Stimulated activated CD8-positive, alpha-beta memory T cell treated with anti-CD3 and anti-CD28 coated beads, Interleukin-4, amount 100 ng/mL, for 48 hours (primary cell): ENCODE measurements at regions not wholly inside any gene's neighbourhood (a gene's known extent, or its start where the extent isn't known, plus 50 kb on each side); places are given as distances from the start of the nearest gene placed in this dataset.
A peak's percentile ranks its signal among the peaks of the same experiment; 100 is the strongest.

Source experiments
- DNase-seq: peaks from one replicate; pipeline ENCODE4 v3.0.0-alpha.2; 2020

DNA sequence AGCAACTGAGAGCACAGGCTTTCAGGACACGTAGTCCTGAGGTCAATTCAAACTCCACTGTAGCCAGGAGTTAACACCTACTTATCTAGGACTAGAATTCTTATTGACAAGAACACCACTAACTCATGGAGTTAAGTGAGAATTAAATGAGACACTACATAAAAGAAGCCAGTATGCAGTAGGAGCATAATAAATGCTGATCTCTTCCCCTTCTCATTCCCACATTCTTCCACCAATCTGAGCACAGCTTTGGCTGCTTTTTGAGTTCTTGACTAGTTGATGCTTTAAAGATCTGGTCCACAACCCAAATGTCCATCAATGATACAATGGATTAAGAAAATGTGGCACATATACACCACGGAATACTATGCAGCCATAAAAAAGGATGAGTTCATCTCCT, 55.2 kb downstream of the TTC32 start:
- DNase-seq = no peak

DNA sequence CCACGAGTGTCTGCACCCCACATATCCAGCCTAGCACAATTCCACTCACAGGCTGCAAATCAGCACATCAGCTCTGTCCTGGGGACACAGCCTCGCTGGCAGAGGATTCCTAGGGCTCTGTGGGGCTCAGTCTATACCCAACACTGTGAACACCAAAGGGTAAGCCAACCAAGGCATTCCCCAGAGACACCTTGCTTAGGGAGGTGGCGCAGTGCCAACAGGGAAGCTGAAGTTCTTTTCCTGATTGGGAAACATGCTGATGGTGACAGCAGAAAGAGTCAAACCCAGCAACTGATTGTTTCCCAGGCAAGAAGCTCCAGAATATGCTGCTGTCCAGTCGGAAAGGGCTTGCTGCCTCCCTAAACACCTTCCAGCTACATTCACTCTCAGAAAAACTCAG, 55.8 kb downstream of the TTC32 start:
- DNase-seq = no peak

DNA sequence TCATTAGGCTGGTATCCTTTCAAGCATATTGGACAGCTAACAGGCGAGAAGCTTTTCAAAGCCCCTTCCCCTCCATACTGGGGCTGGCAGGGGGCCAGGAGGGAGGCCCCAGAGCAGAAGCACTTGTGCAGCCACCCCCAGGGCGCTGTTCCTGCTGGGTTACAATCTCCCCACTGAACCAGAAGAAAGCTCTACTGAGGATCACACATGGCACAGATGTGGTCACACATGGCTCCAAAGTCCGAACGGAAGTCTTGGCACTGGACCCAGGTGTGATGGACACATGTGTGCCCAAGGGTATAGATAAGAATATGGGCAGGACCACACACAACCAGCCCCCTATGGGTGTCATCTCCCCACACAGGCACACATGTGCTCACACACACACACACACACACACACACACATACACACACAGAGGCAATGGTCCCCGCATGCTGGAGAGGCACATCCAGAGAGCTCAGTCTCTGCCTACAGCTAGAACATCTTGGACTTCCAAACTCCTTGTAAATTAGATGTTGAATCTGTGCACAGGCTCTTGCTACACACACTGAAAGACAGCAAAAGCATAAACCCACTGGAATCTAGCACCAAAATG, 56.4 kb downstream of the TTC32 start:
- DNase-seq = no peak

DNA sequence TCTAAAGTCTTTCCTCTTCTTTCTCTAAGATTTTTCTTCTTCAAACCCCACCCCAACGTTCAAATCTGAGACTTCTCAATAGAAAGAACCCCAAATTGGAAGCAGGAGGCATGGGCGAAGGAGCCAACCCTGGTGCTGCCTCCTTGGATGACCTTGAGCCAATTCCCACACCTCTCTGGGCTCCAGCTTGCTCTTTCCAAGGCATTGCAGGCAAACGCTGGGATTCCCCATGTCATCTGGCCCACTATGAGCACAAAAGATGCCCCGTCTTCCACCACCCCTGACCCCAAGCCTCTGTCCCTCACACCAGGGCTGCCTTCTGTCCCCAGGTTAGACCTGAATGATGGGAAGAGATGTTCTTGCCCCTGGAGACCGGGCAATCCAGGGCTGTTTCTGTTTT, 57.0 kb downstream of the TTC32 start:
- DNase-seq = no peak

DNA sequence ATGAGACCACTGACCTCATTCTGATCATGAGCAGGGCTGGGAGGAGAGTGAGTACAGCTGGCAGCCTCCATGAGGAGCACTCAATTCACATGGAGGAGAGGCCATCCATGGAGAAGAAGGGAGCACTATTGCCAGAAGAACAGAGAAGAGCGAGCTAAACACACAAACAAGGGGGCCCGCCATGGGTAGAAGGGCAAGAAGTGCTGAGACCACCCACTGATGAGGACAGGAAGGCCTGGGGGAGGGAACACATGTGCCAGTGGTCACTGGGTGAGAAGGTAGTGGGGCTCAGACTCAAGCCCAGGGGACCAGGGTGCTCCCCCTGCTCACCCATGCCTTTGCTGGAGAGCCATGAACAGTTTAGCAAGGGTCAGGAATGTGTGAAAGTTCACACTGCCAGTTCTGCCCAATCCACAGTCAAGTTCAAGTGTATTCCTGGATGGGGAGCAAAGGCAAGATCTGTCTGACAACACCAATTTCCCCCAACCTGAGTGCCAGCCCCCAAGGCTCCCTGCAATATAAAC, 57.7 kb downstream of the TTC32 start:
- DNase-seq = no peak

DNA sequence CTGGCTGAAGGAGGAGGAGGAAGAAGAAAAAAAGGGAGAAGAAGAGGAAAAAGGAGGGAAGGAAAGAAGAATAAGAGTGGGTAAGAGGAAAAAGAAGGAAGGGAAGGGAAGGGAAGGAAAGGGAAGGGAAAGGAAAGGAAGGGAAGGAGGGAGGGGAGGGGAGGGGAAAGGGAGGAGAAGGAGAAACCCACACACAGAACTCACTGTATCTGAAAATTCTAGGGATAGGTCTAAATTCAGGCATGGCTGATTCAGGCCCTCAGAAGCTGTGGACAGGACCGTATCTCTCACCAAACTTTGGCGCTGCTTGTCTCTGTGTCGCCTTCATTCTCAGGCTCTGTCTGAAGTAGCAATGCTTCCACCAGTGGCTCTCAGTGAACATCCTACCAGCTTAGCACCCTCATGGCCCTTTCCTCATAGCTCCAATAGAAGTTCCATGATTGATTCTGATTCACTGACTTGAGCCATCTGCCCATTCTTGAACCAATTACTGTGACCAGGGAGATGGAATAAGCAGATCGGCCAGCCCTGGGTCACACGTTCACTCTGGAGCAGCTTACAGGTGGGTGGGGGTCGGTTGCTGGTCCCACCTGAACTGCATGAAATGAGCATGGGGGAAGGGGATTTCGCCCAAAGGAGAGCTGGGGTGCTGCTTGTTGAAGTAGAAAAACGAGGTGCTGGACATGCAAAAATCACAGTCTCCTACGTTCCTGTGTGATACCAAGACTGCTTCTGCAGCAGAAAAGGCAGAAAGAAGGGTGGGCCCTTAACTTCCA, 59.7 kb downstream of the TTC32 start:
- DNase-seq = no peak

DNA sequence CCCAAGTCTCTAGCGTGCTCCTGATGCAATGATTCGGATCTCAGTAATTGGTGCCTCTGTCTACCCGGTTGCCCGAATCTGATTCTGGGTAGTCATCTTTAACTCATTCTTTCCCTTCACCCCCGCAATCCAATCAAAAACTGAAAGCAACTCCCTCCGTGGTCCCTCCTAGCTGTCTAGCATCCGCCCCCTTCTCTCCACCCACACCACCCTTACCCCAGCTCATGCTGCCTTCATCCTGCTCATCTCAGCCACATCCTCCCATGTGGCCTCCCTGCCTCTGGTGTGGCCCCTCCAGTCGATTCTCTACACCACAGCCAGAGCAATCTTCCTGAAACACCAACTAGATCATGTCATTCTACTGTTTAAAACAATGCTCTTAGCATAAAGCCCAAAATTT, 62.3 kb downstream of the TTC32 start:
- DNase-seq = peak; percentile 27

DNA sequence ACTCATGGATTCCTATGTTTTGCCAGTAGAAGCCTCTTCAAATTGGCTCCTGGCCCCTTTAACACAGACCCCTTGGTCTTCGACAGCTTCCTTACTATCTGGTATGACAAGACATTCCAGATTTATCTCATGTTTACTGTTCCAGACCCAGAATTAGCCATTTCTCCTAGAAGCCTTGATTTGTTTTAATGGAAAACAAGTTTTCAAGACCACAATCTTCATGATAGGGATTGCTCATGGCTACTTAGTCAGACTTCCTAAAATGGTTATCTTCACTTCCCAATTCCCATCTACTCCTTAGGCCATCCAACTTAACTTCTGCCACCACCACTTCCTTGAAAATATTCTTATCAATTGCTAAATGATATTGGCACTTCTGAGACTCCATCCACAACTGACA, 63.2 kb downstream of the TTC32 start:
- DNase-seq = no peak

DNA sequence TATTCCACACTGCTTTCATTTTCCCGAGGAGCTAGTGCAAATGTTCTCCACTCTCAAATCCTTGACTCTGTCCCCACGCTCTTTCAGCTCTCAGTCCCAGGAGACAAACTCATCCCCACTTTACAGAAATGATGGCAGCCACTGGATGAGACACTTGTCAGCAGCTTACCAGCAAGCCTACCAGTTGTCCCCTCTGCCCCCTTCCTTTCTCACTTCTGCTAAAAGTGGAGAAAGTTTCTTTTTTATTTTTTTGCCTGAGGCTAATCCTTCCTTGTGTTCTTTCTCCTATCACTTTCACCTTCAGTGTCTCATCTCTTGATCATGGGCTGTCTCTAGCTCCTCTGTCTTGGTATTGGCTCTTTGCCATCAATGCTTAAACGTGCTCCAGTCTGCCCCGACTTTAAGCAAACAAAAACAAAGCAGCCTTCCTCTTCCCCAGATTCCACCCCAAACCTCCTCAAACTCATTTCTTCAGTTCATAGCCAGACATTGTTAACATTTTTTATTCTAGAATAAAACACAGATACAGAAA, 64.5 kb downstream of the TTC32 start:
- no peak for DNase-seq

DNA sequence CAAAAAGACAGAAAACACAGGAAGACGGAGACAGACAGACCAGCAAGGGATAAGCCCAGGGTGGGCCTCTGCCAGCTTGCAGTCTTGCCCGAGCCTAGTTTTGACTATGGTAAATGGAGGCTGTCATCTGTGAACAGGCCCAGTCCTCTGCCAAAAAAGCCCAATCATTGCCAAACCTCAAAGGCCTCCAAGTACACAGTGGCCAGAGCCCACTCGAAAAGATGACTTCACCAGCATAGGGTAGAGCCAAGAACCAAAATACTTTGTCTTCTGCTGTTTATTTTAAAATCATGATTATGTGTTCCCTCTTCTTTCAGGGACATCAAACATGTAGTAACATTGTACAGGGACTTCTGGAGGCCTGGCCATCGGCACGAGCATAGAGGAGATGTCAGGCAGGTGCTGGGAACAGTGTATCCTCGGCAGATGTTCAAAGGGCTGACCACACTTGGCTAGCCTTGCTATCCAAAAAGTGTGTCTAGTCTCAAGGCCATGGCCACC, 66.0 kb downstream of the TTC32 start:
- no peak for DNase-seq

DNA sequence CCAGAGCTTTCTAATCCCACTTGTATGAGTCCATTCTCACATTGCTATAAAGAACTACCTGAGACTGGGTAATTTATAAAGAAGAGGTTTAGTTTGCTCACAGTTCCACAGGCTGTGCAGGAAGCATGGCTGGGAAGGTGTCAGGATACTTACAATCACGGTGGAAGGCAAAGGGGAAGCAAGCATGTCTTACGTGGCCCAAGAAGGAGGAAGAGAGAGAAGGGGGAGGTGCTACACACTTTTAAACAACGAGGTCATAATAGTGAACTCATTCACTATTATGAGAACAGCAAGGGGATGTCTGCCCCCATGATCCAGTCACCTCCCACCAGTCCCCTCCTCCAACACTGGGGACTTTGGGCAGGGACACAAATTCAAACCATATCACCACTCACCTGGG, 67.8 kb downstream of the TTC32 start:
- no peak for DNase-seq

DNA sequence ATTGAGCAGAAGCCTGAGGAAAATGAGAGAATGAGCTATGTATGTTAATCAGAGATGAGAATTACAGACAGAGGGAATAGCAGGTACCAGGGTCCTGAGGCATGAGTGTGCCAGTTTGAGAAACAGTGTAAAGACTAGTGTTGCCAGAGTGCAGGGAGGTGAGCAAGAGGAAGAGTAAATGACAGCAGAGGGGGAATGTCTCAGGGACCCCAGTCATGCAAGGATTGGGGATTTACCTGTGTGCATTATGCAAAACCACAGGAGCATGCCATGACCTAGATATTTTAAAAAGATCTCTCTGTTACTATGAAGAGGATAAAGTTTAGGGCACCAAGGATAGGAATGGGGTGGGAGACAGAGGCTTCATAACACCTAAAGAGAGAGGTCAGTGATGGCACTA, 72.1 kb downstream of the TTC32 start:
- DNase-seq = no peak

DNA sequence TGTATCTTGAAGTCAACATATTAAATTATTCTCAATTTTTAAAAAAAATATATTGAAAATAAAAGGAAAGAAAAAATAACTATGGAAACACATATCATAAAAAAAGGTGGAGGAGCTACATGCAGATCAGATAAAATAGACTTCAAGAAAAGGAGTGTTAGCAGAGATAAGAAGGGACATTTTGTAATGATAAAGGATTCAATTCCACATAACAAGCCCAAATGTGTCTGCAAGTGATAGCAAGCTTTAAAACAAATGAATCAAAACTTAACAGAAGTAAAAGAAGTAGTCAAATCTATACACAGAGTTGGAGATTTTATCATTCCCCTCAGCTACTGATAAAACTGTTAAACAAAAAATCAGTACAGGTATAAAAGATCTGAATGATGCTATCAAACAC, 74.9 kb downstream of the TTC32 start:
- no peak for DNase-seq

DNA sequence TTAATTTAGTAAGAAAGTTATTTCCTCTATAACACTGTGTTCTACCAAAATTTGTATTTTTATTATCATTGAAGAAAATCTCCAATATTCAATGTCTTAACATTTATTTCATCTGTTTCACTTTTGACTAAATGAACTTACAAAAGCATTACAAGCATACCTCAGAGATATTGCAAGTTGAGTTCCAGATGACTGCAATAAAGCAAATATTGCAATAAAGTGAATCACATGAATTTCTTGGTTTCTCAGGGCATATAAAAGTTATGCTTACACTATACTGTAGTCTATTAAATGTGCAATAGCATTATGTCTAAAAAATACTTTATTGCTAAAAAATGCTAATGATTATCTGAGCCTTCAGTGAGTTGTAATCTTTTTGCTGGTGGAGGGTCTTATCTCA, 78.3 kb downstream of the TTC32 start:
- DNase-seq = no peak

DNA sequence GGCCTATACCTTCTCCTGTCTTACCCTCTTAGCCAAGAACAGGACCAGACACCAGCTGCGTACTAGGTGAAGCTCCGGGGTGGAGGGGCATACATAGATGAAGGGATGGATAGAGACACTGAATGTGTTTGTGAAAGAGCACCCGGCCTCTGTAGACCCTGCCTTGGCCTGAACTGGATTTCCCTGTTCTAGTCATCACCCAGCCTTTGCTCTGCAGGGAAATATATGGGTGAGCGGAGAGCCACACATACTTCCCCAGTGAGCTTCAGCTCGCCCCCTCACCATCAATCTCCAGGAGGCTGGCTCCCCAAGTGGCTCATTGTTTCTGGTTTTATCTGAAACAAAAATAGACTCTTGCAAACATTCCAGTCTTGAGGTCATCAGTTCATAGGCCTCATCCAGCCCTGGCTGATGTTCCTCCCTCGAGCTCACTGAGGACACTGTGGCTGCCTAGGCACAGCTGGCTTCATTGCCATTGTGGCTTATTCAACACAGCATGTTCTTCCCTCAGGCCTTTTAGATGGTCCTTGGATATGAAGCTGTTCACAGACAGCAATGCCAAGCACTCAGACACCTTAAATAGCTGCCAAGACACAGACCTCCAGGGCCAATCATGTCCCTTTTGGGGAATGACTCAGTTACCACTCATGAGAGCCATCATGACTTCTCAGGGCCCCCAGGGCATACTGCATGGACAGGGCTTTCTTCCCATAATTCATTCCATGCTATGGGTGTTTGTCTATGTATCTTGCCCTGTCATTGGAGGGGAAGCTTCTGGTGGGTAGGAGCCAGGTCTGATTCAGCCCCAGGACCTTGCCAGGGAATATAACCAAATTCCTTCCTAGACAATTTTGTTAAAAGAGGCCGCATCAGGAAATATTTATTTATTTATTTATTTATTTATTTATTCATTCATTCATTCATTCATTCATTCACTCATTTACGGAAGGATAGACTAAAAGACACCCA, 82.4 kb downstream of the TTC32 start:
- DNase-seq = no peak

DNA sequence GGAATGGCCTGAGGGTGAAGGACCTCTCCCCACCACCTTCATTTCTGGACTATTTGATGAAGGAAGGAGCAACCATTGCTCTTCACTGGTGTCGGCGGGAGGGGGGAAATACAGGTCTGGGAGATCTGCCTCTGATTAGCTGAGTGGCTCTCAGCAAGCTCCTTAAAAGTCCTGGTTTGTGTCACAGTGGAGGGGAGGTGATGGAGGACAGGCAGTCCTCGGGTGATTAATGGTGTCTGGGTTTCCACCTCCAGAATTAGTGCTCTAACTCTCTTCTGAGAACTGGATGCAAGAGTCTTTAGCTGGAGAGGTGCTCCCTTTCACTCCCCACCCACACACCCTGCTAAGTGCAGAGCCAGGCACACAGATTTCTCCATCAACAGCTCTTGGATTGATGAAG, 83.2 kb downstream of the TTC32 start:
- no peak for DNase-seq

DNA sequence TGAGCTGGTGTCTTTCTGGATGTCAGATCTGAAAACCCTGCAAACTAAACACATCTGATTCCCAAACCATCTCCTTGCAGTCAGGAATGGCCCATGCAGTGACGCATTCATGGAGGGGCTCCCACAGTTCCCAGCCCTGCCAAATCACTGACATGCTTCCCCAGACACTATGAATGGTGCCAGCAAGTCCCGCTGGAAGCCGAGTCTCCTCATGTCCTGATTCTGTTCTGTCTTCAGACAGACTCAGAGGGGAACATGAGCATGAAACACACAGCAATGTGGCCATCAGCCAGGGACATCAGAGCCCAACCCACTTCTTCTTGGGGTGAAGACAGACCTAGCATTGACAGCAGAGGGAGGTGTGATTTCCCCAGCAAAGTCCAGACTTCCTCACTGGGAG, 83.7 kb downstream of the TTC32 start:
- DNase-seq = no peak

DNA sequence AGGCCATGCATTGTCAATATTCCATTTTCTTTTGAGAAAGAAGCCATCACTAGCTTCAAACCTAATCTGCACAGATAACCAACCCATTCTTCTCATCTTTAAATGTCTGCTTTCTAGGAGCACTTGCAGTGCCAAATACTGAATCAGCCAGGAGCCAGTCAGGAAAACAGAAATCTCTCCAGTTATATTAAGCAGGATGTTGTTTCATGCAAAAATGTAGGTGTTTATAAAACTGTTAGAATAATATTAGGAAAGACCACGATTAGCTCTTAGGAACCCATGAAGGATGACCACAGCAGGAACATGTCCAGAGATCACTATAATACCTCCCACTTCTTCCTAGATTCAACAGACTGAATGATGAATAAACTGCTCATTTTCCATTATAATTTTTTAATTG, 86.0 kb downstream of the TTC32 start:
- no peak for DNase-seq

DNA sequence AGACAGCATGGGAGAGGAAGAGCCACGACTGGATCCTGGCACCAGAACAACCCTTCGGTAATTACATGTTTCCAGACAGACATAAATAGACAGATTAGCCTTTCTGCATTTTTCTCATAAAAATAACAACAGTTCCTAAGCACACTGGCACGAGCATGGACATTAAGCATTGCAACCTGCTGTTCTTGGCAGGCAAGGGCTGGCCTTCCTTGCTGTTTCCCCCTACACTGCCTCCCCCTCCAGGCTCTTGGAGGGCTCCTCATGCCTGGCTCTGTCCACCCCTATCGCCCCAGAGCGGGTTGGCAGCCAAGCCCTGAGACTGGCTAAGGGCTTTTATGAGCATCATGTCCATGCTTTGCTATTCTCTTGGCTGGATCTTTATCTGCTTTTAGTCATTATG, 89.6 kb downstream of the TTC32 start:
- no peak for DNase-seq

DNA sequence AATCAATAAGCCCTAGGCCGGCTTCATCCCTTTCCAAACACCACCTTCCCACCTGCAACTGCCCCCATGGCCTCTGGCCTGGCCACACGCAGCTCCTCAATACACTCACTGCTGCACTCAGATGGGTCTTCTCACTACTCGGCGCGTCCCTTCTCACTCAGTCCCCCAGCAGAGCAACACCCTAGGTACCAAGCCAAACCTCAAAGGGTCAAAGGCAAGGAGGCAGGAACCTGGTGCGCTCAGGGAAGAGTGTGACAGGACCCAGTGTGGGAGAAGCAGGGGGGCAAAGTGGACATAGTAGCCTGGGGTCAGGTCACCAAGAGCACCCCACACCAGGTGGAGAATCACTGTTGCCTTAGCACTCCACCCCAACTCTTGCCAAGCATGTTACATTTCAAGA, 90.6 kb downstream of the TTC32 start:
- no peak for DNase-seq

DNA sequence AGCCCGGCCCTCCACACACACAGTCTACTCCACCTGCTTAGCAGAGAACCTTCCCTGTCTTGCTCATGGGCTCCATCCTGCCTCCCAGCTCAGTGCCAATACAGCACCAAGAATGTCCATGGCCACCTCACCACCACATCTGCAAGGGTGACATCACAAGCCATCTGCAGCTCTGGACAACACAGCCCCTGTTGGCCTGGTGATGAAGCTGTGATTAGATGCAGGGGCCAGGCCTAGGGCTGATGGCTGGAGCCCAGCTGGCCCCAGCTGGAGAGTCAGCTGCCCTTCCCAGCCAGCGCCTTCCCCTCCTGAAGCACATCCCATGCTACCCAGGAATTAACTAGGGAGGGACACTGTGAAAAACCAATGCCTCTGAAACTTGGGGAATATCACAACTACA, 91.1 kb downstream of the TTC32 start:
- DNase-seq = no peak

DNA sequence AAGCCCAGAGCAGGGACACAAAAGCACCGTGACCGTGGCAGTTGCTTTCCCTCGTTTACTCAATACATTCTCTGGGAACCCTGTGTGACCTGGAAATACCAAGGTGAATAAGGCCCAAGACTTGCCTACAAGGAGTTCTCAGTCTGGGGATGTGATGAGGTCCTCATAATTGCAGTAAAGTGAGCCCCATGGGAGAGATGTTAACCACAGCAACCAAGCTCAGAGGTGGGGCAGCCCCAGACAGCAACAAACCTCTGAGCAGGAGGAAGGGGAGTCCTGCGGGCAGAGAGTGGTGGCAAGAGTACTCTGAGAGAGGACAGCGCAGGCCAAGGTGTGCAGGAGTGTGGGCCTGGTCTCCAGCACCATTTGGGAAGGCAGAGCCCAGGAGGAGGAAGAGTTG, 91.6 kb downstream of the TTC32 start:
- DNase-seq = no peak

DNA sequence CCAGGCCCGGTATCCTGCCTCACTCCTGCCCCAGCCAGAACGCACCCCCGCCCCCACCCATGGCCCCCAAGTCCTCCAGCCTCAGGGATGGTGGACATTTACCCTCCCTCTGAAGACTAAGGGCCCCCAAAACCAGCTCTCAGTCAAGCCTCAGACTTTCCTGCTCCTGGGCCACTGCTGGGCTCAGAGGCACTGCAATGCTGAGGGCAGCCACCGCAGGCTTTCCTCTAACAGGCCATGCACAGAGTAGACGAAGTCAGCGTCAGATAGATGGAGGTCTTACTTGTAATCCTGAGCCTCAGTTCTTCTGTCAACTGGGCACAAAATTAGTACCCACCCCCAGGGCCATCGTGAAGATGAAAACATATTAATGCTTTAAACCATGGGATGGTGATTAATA, 92.6 kb downstream of the TTC32 start:
- DNase-seq = no peak
